GM12875 (cell line): ENCODE measurements at regions not wholly inside any gene's neighbourhood (a gene's known extent, or its start where the extent isn't known, plus 50 kb on each side); places are given as distances from the start of the nearest gene placed in this dataset.

Experiments used
- H3K4me3 ChIP-seq: one replicate; pipeline ENCODE4 v1.5.1; 2011; ENCODE audit warnings: low read depth, low read length, control low read depth
- CTCF ChIP-seq: IDR thresholded peaks from 2 replicates; pipeline ENCODE4 v1.5.1; 2011; ENCODE audit warnings: low read depth, mild to moderate bottlenecking, control low read depth, inconsistent platforms, low read length, moderate library complexity, borderline replicate concordance; ENCODE audit not compliant: insufficient read depth

DNA sequence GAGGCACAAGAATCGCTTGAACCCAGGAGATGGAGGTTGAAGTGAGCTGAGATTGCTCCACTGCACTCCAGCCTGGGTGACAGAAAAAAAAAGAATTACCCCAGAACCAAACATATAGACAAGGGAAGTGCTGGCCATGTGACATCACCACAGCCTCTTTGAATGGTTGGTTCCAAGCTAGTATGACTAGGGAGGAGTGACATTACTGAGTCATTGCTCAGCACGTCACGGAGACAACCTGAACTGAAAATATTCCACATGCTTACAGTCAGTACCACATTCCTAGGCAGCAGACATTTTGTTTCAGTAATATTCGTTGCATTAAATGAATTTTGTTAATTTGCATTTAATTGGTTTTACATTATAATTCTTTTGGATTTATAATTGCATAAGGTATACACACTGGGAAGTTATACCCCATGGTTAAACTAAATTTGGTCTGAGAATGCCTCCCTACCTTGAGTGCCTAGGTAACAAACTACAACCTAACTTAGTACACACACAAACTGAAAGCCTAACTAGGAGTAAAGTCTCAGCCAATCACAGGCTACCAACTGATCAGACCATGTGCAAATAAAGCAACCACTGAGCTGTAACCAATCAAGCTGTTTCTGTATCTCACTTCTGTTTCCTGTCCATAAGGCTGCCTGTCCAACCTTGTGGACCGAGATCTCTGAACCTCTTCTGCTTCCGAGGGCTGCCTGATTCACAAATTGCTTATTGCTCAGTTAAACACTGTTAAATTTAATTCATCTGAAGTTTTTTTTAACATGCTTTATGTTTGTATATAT, 164.4 kb downstream of the CAND1 start:
- no peak overlapping the region for H3K4me3 ChIP-seq
- no peak for TF ChIP-seq CTCF

DNA sequence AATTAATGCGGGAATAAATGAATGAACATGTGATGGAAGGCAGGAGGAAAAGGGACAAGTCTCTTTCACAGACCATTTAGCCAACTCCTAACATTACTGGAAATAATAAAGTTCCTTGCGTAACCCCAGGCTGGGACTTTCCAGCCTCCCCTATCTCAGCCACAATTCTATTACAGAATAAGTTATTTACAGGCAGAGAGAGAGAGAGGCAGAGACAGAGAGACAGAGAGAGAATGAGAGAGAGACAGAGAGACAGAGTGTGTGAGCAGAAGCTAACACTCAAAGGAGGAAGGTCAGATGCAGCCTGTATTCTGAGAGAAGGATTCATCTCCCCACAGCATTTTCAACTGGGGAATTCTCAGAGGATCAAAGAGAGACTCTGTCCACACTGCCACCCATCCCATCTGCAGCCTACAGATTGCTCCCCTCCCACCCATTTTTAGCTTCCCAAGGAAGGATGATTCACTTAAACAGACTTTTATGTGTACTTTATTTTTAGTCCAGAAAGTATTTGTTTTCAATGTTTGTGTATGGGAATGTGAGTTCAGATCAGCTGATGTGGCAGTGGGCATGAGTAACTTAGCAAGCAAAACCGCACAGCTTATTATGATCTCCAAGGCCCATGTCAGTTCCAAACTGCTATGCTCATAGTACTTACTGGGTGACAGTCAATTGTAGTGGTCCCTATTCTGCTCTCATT, 165.7 kb downstream of the CAND1 start:
- H3K4me3 ChIP-seq: no peak overlapping the region
- no peak for TF ChIP-seq CTCF

DNA sequence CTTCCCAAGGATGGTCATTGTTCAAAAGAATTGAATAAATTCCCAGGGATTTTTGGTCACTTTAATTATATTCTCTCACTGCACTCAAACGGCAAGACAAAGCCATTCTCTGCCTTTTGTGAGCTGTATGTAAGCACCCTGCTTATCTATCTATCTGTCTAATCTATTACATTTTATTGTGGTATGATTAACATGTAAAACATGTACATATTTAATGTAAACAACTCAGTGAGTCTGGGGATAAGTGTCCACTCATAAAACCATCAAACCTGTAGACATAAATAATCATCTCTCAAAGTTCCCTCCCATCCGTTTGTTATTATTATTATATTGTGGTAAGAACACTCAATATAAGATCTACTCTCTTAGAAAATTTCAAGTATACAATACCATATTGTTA, 167.1 kb downstream of the CAND1 start:
- TF ChIP-seq CTCF: no peak
- no peak overlapping the region for H3K4me3 ChIP-seq

GRCh38 chr12:67437011-67437410, 167.9 kb downstream of the CAND1 start:
- no peak for TF ChIP-seq CTCF
- H3K4me3 ChIP-seq: no peak overlapping the region

DNA sequence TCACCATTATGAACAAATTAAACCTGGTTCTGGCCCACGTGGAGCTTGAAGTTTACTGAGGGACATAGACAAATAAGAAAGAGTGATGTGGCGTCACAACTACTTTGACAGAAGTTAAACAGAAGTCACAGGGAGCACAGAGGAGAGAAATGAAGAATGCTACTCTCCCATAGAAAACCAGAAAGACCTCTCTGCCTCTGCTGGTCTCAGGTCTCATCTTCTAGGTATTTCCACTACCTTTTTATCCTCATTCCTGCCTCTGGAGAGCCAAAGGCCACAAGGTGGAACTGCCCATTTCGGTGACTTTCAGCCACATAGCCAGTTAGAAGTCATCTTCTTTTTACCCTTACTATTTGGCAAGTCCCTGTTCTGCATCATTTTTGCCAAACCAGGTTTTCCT, 170.5 kb downstream of the CAND1 start:
- H3K4me3 ChIP-seq: no peak overlapping the region
- TF ChIP-seq CTCF: no peak

- TF ChIP-seq CTCF: peak; percentile 77
- H3K4me3 ChIP-seq: no peak overlapping the region
Measured at GRCh38 chr12:67441736-67442346, 172.7 kb downstream of the CAND1 start.
